SU-DHL-6 (cell line): ENCODE measurements at regions not wholly inside any gene's neighbourhood (a gene's known extent, or its start where the extent isn't known, plus 50 kb on each side); places are given as distances from the start of the nearest gene placed in this dataset.

Source experiments
- CTCF ChIP-seq: fragments of 200-600 bp; sonication (generic); IDR thresholded peaks from one replicate; pipeline ENCODE4 v1.5.1; 2017; ENCODE audit warnings: antibody characterized with exemption, mild to moderate bottlenecking, low read length, moderate library complexity; ENCODE audit not compliant: insufficient read depth, poor library complexity, severe bottlenecking
- EZH2phosphoT487 ChIP-seq: fragments of 200-600 bp; sonication (generic), shearing (Covaris generic); conservative IDR thresholded peaks from 2 replicates; pipeline ENCODE4 v1.6.1; 2018; ENCODE audit warnings: mild to moderate bottlenecking, antibody characterized with exemption, low read length, moderate library complexity, mixed read lengths

GRCh38 chr4:145406970-145407369 is 74.7 kb upstream of the SMAD1 start:
- TF ChIP-seq CTCF (no peak), EZH2phosphoT487 (no peak)
